GM12878 (cell line): ENCODE measurements at regions not wholly inside any gene's neighbourhood (a gene's known extent, or its start where the extent isn't known, plus 50 kb on each side); places are given as distances from the start of the nearest gene placed in this dataset.

ENCODE experiments used
- BACH1 ChIP-seq: fragments of 450-650 bp; IDR thresholded peaks from 2 replicates; pipeline ENCODE4 v1.6.1; 2017; ENCODE audit warnings: mild to moderate bottlenecking, borderline replicate concordance
- CBFB ChIP-seq: IDR thresholded peaks from 2 replicates; pipeline ENCODE4 v1.6.1; 2016; ENCODE audit warnings: antibody characterized with exemption, low read depth
- CUX1 ChIP-seq: IDR thresholded peaks from 2 replicates; pipeline ENCODE4 v1.6.1; 2012; ENCODE audit warnings: improper control_type of control experiment, low read depth, low read length; ENCODE audit not compliant: insufficient replicate concordance
- FOXM1 ChIP-seq: IDR thresholded peaks from 2 replicates; pipeline ENCODE4 v1.6.1; 2012; ENCODE audit warnings: low read depth, mild to moderate bottlenecking, inconsistent platforms, low read length, moderate library complexity
- IRF3 ChIP-seq: fragments of 450-650 bp; IDR thresholded peaks from 2 replicates; pipeline ENCODE4 v1.6.1; 2014; ENCODE audit warnings: mild to moderate bottlenecking
- JUNB ChIP-seq: IDR thresholded peaks from 2 replicates; pipeline ENCODE4 v1.6.1; 2016; ENCODE audit warnings: antibody characterized with exemption, mild to moderate bottlenecking
- KAT2A ChIP-seq: conservative IDR thresholded peaks from 2 replicates; pipeline ENCODE4 v1.6.1; 2011; ENCODE audit warnings: low read depth, low read length; ENCODE audit not compliant: control insufficient read depth
- MYC ChIP-seq: IDR thresholded peaks from 2 replicates; pipeline ENCODE4 v1.6.1; 2011; ENCODE audit warnings: mild to moderate bottlenecking, low read length, moderate library complexity, inconsistent platforms; ENCODE audit not compliant: insufficient read depth, insufficient replicate concordance, insufficient read length, severe bottlenecking
- NFXL1 ChIP-seq: fragments of 450-650 bp; IDR thresholded peaks from 2 replicates; pipeline ENCODE4 v1.6.1; 2017; ENCODE audit warnings: antibody characterized with exemption, mild to moderate bottlenecking, borderline replicate concordance
- PBX3 ChIP-seq: IDR thresholded peaks from 2 replicates; pipeline ENCODE4 v1.6.1; 2011; ENCODE audit warnings: mild to moderate bottlenecking, low read depth, low read length, moderate library complexity; ENCODE audit not compliant: insufficient replicate concordance
- PKNOX1 ChIP-seq: fragments of 450-650 bp; IDR thresholded peaks from 2 replicates; pipeline ENCODE4 v1.6.1; 2016; ENCODE audit warnings: mild to moderate bottlenecking
- POU2F2 ChIP-seq: IDR thresholded peaks from 3 replicates; pipeline ENCODE4 v1.6.1; 2011; ENCODE audit warnings: low read depth, mild to moderate bottlenecking, low read length, borderline replicate concordance
- RCOR1 ChIP-seq: conservative IDR thresholded peaks from 2 replicates; pipeline ENCODE4 v1.6.1; 2012; ENCODE audit warnings: low read depth, low read length, improper control_type of control experiment
- USF1 ChIP-seq: IDR thresholded peaks from 2 replicates; pipeline ENCODE4 v1.6.1; 2011; ENCODE audit warnings: borderline replicate concordance, low read depth, mild to moderate bottlenecking, moderate library complexity, mixed read lengths, low read length; ENCODE audit not compliant: insufficient read depth; ENCODE audit errors: extremely low read length
- ZNF207 ChIP-seq: fragments of 450-650 bp; IDR thresholded peaks from 2 replicates; pipeline ENCODE4 v1.6.1; 2014; ENCODE audit warnings: antibody characterized with exemption, mild to moderate bottlenecking, borderline replicate concordance
- ZNF687 ChIP-seq: fragments of 450-650 bp; IDR thresholded peaks from 2 replicates; pipeline ENCODE4 v1.6.1; 2017; ENCODE audit warnings: mild to moderate bottlenecking, moderate library complexity

GRCh38 chr14:50040401-50040775 is 76.0 kb downstream of the VCPKMT start (continued):
- TF ChIP-seq PKNOX1 (no peak), ZNF687 (peak; percentile 42; the same call in 1 of the 2 replicates), USF1 (no peak), KAT2A (no peak), MYC (no peak), CBFB (no peak), CUX1 (no peak), ZNF207 (no peak), JUNB (no peak), BACH1 (no peak), NFXL1 (no peak), PBX3 (no peak), RCOR1 (no peak), POU2F2 (no peak), IRF3 (no peak), FOXM1 (no peak)
